ENCODE measurements at regions not wholly inside any gene's neighbourhood (a gene's known extent, or its start where the extent isn't known, plus 50 kb on each side); places are given as distances from the start of the nearest gene placed in this dataset.

GRCh38 chr17:34414339-34414738, 51.3 kb upstream of the CCL1 start:
- DNase-seq, result no peak

- no peak for DNase-seq
Measured at GRCh38 chr17:34413443-34414119, 50.5 kb upstream of the CCL1 start.

- no peak for DNase-seq
Measured at GRCh38 chr17:34412965-34413441, 50.0 kb upstream of the CCL1 start.

Data from CD4-positive, alpha-beta T cell treated with Interleukin-10 for 1 hour (primary cell).